Liver (tissue), 8 donors: ENCODE measurements at regions not wholly inside any gene's neighbourhood (a gene's known extent, or its start where the extent isn't known, plus 50 kb on each side); places are given as distances from the start of the nearest gene placed in this dataset.

ENCODE experiments used
- DNase-seq: peaks from one replicate; pipeline ENCODE4 v3.0.0-alpha.2; 2017; ENCODE audit warnings: low spot score
- H3K27ac ChIP-seq, 2 donors: one replicate each; pipeline ENCODE4 v1.7.0; 2013; ENCODE audit warnings: inconsistent platforms in 2 of 2, low read length in 2 of 2, control low read depth in 1 of 2, low read depth in 1 of 2, mild to moderate bottlenecking in 1 of 2
- H3K27me3 ChIP-seq, 4 donors: one replicate each; pipeline versions ENCODE4 v1.6.1 to v1.7.0; 2013; ENCODE audit warnings: low read length in 3 of 4, inconsistent platforms in 1 of 4, mild to moderate bottlenecking in 1 of 4, moderate library complexity in 1 of 4; ENCODE audit not compliant: control insufficient read depth in 4 of 4, insufficient read depth in 4 of 4
- H3K36me3 ChIP-seq, 4 donors: one replicate each; pipeline versions ENCODE4 v1.6.1 to v1.7.0; 2013; ENCODE audit warnings: low read length in 3 of 4, mild to moderate bottlenecking in 3 of 4, low read depth in 1 of 4, moderate library complexity in 1 of 4; ENCODE audit not compliant: control insufficient read depth in 4 of 4, insufficient read depth in 3 of 4
- H3K4me1 ChIP-seq, 4 donors: one replicate each; pipeline versions ENCODE4 v1.6.1 to v1.7.0; 2013; ENCODE audit warnings: low read length in 3 of 4, mild to moderate bottlenecking in 3 of 4, moderate library complexity in 1 of 4; ENCODE audit not compliant: control insufficient read depth in 4 of 4, insufficient read depth in 4 of 4
- H3K4me3 ChIP-seq, 3 donors: one replicate each; pipeline versions ENCODE4 v1.6.1 to v1.7.0; 2013; ENCODE audit warnings: low read length in 3 of 3, control low read depth in 1 of 3, low read depth in 1 of 3, mild to moderate bottlenecking in 1 of 3
- H3K9ac ChIP-seq, 2 donors: one replicate each; pipeline ENCODE4 v1.7.0; 2013; ENCODE audit warnings: low read length in 2 of 2, mild to moderate bottlenecking in 2 of 2, moderate library complexity in 2 of 2, control low read depth in 1 of 2, low read depth in 1 of 2
- H3K9me3 ChIP-seq, 4 donors: one replicate each; pipeline versions ENCODE4 v1.6.1 to v1.7.0; 2013; ENCODE audit warnings: low read length in 3 of 4; ENCODE audit not compliant: control insufficient read depth in 4 of 4
- ATF3 ChIP-seq: IDR thresholded peaks from 2 replicates; pipeline ENCODE4 v1.6.1; 2016; ENCODE audit warnings: antibody characterized with exemption
- CTCF ChIP-seq: fragments of 150-350 bp; IDR thresholded peaks from 2 replicates; pipeline ENCODE4 v1.5.1; 2017; ENCODE audit warnings: improper control_type of control experiment, low read depth, low read length; ENCODE audit not compliant: missing input control
- EGR1 ChIP-seq, 2 donors: IDR thresholded peaks; 2 replicates each; pipeline ENCODE4 v1.6.1; 2016 to 2018; ENCODE audit warnings: antibody characterized with exemption in 2 of 2, low read depth in 2 of 2
- FOXA2 ChIP-seq: IDR thresholded peaks from 2 replicates; pipeline ENCODE4 v1.6.1; 2016; ENCODE audit warnings: antibody characterized with exemption
- GABPA ChIP-seq, 2 donors: IDR thresholded peaks in 1 of 2; conservative IDR thresholded peaks in 1 of 2; 2 replicates each; pipeline ENCODE4 v1.6.1; 2016; ENCODE audit warnings: antibody characterized with exemption in 2 of 2, mild to moderate bottlenecking in 1 of 2, moderate library complexity in 1 of 2
- HNF4A ChIP-seq, 2 donors: conservative IDR thresholded peaks; 2 replicates each; pipeline ENCODE4 v1.6.1; 2016; ENCODE audit warnings: antibody characterized with exemption in 2 of 2, mild to moderate bottlenecking in 2 of 2
- HNF4G ChIP-seq: IDR thresholded peaks from 2 replicates; pipeline ENCODE4 v1.6.1; 2016; ENCODE audit warnings: antibody characterized with exemption
- JUND ChIP-seq, 2 donors: IDR thresholded peaks; 2 replicates each; pipeline ENCODE4 v1.6.1; 2016; ENCODE audit warnings: antibody characterized with exemption in 2 of 2
- MAX ChIP-seq: IDR thresholded peaks from 2 replicates; pipeline ENCODE4 v1.6.1; 2016; ENCODE audit warnings: antibody characterized with exemption
- NR2F2 ChIP-seq: IDR thresholded peaks from 2 replicates; pipeline ENCODE4 v1.6.1; 2016; ENCODE audit warnings: antibody characterized with exemption
- RAD21 ChIP-seq, 2 donors: IDR thresholded peaks; 2 replicates each; pipeline ENCODE4 v1.6.1; 2016; ENCODE audit warnings: antibody characterized with exemption in 2 of 2, mild to moderate bottlenecking in 2 of 2
- REST ChIP-seq: IDR thresholded peaks from 2 replicates; pipeline ENCODE4 v1.6.1; 2016; ENCODE audit warnings: antibody characterized with exemption, mild to moderate bottlenecking
- RXRA ChIP-seq, 2 donors: IDR thresholded peaks; 2 replicates each; pipeline ENCODE4 v1.6.1; 2017 to 2018; ENCODE audit warnings: antibody characterized with exemption in 2 of 2, mild to moderate bottlenecking in 1 of 2
- SP1 ChIP-seq: IDR thresholded peaks from 2 replicates; pipeline ENCODE4 v1.6.1; 2018; ENCODE audit warnings: antibody characterized with exemption, mild to moderate bottlenecking
- TAF1 ChIP-seq: conservative IDR thresholded peaks from 2 replicates; pipeline ENCODE4 v1.6.1; 2016; ENCODE audit warnings: antibody characterized with exemption, mild to moderate bottlenecking
- YY1 ChIP-seq: IDR thresholded peaks from 2 replicates; pipeline ENCODE4 v1.6.1; 2016; ENCODE audit warnings: antibody characterized with exemption, mild to moderate bottlenecking
- WGBS: extraction: QIAGEN DNeasy Blood & Tissue Kit; methylation state at CpG from one replicate; pipeline ENCODE4 v1.1.7; 2013; 5-methylcytosine and 5-hydroxymethylcytosine counted together
- donor health status: healthy.
- donor health status: healthy.
- donor health status: healthy.
- donor health status: healthy.
- donor health status: healthy.

- no peak overlapping the region for H3K9ac ChIP-seq
- peak overlapping the region in 2 of 3 donors; percentile 54 for H3K4me3 ChIP-seq
- no peaks in the 10 kb centered on the region for H3K36me3 ChIP-seq
- TF ChIP-seq REST (no peak), EGR1 (IDR thresholded peaks at IDR 0.05; ENCODE audit: low read depth in 2 of 2) (no peak), JUND (IDR thresholded peaks at IDR 0.05) (no peak), HNF4A (conservative IDR thresholded peaks at IDR 0.05) (no peak), MAX (no peak), RAD21 (IDR thresholded peaks at IDR 0.05) (no peak), RXRA (IDR thresholded peaks at IDR 0.05) (no peak), YY1 (no peak), HNF4G (no peak), CTCF (no peak)
- DNase-seq, result no peak
- H3K27ac ChIP-seq, result no peak overlapping the region
- H3K27me3 ChIP-seq, result peaks cover 0 to 42% (median 16%) of the 10 kb centered on the region in 4 donors
- H3K4me1 ChIP-seq, result peaks cover 12 to 43% (median 39%) of the 10 kb centered on the region in 4 donors
- WGBS, result 12% methylated on average over 56 of the region's 56 CpGs
- no peaks in the 10 kb centered on the region for H3K9me3 ChIP-seq
These were observed 74.8 kb upstream of the POLG start for GRCh38 chr15:89409184-89410038.

GRCh38 chr15:89408372-89409183 lies 74.0 kb upstream of the POLG start:
- Histone ChIP-seq H3K4me1 (peaks cover 12 to 43% (median 39%) of the 10 kb centered on the region in 4 donors), H3K27me3 (peaks cover 0 to 39% (median 19%) of the 10 kb centered on the region in 4 donors), H3K4me3 (peak overlapping the region; percentile 54 to 58 (median 54)), H3K36me3 (no peaks in the 10 kb centered on the region), H3K9me3 (no peaks in the 10 kb centered on the region), H3K9ac (peak overlapping the region in 1 of 2 donors; percentile 1), H3K27ac (no peak overlapping the region)
- DNase-seq, result no peak
- 4% methylated on average over 33 of the region's 33 CpGs for WGBS
- no peak for TF ChIP-seq ATF3
- no peak for TF ChIP-seq JUND (IDR thresholded peaks at IDR 0.05)
- no peak for TF ChIP-seq EGR1 (IDR thresholded peaks at IDR 0.05; ENCODE audit: low read depth in 2 of 2)
- no peak for TF ChIP-seq HNF4G
- no peak for TF ChIP-seq GABPA (IDR thresholded peaks at IDR 0.05 in 1 of 2, conservative IDR thresholded peaks at IDR 0.05 in 1 of 2)
- no peak for TF ChIP-seq YY1
- no peak for TF ChIP-seq TAF1
- no peak for TF ChIP-seq REST
- TF ChIP-seq SP1, result no peak
- no peak for TF ChIP-seq RXRA (IDR thresholded peaks at IDR 0.05)
- TF ChIP-seq FOXA2, result no peak
- no peak for TF ChIP-seq NR2F2
- TF ChIP-seq CTCF, result no peak
- TF ChIP-seq HNF4A (conservative IDR thresholded peaks at IDR 0.05), result no peak
- no peak for TF ChIP-seq RAD21 (IDR thresholded peaks at IDR 0.05)
- no peak for TF ChIP-seq MAX
